Activated CD4-positive, alpha-beta T cell treated with anti-CD3 and anti-CD28 coated beads for 48 hours (primary cell): ENCODE measurements at regions not wholly inside any gene's neighbourhood (a gene's known extent, or its start where the extent isn't known, plus 50 kb on each side); places are given as distances from the start of the nearest gene placed in this dataset.

Experiments
- DNase-seq: peaks from one replicate; pipeline ENCODE4 v3.0.0-alpha.2; 2020

- DNase-seq = no peak
These were observed 119.0 kb upstream of the LHX1 start for GRCh38 chr17:36818134-36818825.

- no peak for DNase-seq
These were observed 113.2 kb upstream of the LHX1 start for GRCh38 chr17:36823850-36824677.

- no peak for DNase-seq
These were observed 112.6 kb upstream of the LHX1 start for GRCh38 chr17:36824678-36825101.

- no peak for DNase-seq
These were observed 112.2 kb upstream of the LHX1 start for GRCh38 chr17:36825113-36825512.

- no peak for DNase-seq
These were observed 111.8 kb upstream of the LHX1 start for GRCh38 chr17:36825521-36825920.

- DNase-seq = no peak
These were observed 111.3 kb upstream of the LHX1 start for GRCh38 chr17:36825951-36826350.

GRCh38 chr17:36827081-36827480 is 110.2 kb upstream of the LHX1 start:
- DNase-seq = no peak

- no peak for DNase-seq
These were observed 107.6 kb upstream of the LHX1 start for GRCh38 chr17:36829676-36830075.

GRCh38 chr17:36833279-36833678 is 104.0 kb upstream of the LHX1 start:
- no peak for DNase-seq

- DNase-seq = no peak
These were observed 102.2 kb upstream of the LHX1 start for GRCh38 chr17:36835036-36835435.

- DNase-seq = no peak
These were observed 99.9 kb upstream of the LHX1 start for GRCh38 chr17:36837195-36837938.

- DNase-seq = no peak
These were observed 99.4 kb upstream of the LHX1 start for GRCh38 chr17:36837939-36838272.

- no peak for DNase-seq
These were observed 98.0 kb upstream of the LHX1 start for GRCh38 chr17:36839256-36839655.

GRCh38 chr17:36840796-36841195 is 96.5 kb upstream of the LHX1 start:
- no peak for DNase-seq

- no peak for DNase-seq
These were observed 95.0 kb upstream of the LHX1 start for GRCh38 chr17:36842231-36842819.

GRCh38 chr17:36842963-36843558 is 94.2 kb upstream of the LHX1 start:
- DNase-seq = no peak

GRCh38 chr17:36844013-36844412 is 93.3 kb upstream of the LHX1 start:
- no peak for DNase-seq

- DNase-seq = no peak
These were observed 92.7 kb upstream of the LHX1 start for GRCh38 chr17:36844601-36845000.

- no peak for DNase-seq
These were observed 91.4 kb upstream of the LHX1 start for GRCh38 chr17:36845916-36846315.

- no peak for DNase-seq
These were observed 90.6 kb upstream of the LHX1 start for GRCh38 chr17:36846410-36847292.

- DNase-seq = no peak
These were observed 89.0 kb upstream of the LHX1 start for GRCh38 chr17:36848008-36848902.
